K562 (cell line): ENCODE measurements at regions not wholly inside any gene's neighbourhood (a gene's known extent, or its start where the extent isn't known, plus 50 kb on each side); places are given as distances from the start of the nearest gene placed in this dataset.

Experiments
- ATAC-seq: fragments of 200-7000 bp; cut with Tn5 transposase; 3 replicates; pipeline ENCODE4 v1.9.1; 2020; ENCODE audit warnings: moderate library complexity
- BruUV-seq: library from RNA; stranded (reverse); fragments of 400-500 nt; replicated peaks from 2 replicates; lab custom pipeline; 2021; lab: Mats Ljungman, UMichigan
- CTCF ChIA-PET: fragments of 300-600 bp; formaldehyde crosslinking; extraction: SDS; loops from one replicate; lab custom pipeline; 2021; ENCODE audit warnings: low intra/inter-chr PET ratio; lab: Yijun Ruan, JAX
- POLR2A ChIA-PET: fragments of 300-600, 350-650 bp; sonication (Branson Sonifier 250); formaldehyde crosslinking; extraction: SDS; loops from one replicate; lab custom pipeline; 2021; ENCODE audit warnings: antibody characterized with exemption, inconsistent platforms; lab: Yijun Ruan, JAX
- DNase-seq, 4 experiments: peaks; one replicate each; pipeline versions ENCODE4 v3.0.0 to v3.0.0-alpha.2; 2011 to 2018; ENCODE audit warnings: low spot score in 3 of 4, mixed read lengths in 3 of 4; ENCODE audit errors: extremely low read depth in 1 of 4
- FAIRE-seq: peaks from 2 replicates; lab custom pipeline; 2011; peaks lifted over from hg19 to GRCh38; lab: Jason Lieb, UNC
- H2AFZ ChIP-seq: 2 replicates; pipeline ENCODE4 v1.6.0; 2011; ENCODE audit warnings: low read depth, low read length, control low read depth, inconsistent platforms
- H3K27ac ChIP-seq: fragments of 200-600 bp; 3 replicates; pipeline ENCODE4 v1.8.0; 2011; ENCODE audit warnings: low read depth, mild to moderate bottlenecking, control low read depth, inconsistent platforms, low read length, moderate library complexity, mixed read lengths; ENCODE audit errors: extremely low read depth
- H3K27me3 ChIP-seq, 2 experiments: fragments of 300-600 bp in 1 of 2; 2 replicates in 1 of 2; 3 replicates in 1 of 2; pipeline versions ENCODE4 v1.6.0 to v1.8.0; 2011; ENCODE audit warnings: inconsistent platforms in 2 of 2, low read length in 2 of 2, mild to moderate bottlenecking in 1 of 2, mixed read lengths in 1 of 2, moderate library complexity in 1 of 2; ENCODE audit not compliant: control insufficient read depth in 2 of 2, insufficient read depth in 2 of 2
- H3K36me3 ChIP-seq: fragments of 300-600 bp; 3 replicates; pipeline ENCODE4 v1.8.0; 2011; ENCODE audit warnings: mild to moderate bottlenecking, low read length, inconsistent platforms; ENCODE audit not compliant: control insufficient read depth, insufficient read depth
- H3K4me1 ChIP-seq, 2 experiments: fragments of 200-600 bp in 1 of 2; replicated peaks in 1 of 2; 2 replicates in 1 of 2; 3 replicates in 1 of 2; pipeline versions ENCODE4 v1.5.1 to v1.8.0; 2011; ENCODE audit warnings: inconsistent platforms in 2 of 2, low read length in 2 of 2, mild to moderate bottlenecking in 1 of 2, mixed read lengths in 1 of 2, moderate library complexity in 1 of 2; ENCODE audit not compliant: control insufficient read depth in 2 of 2, insufficient read depth in 2 of 2
- H3K4me2 ChIP-seq: 2 replicates; pipeline ENCODE4 v1.6.1; 2011; ENCODE audit warnings: low read length, control low read depth, inconsistent platforms, mixed read lengths; ENCODE audit not compliant: insufficient read depth
- H3K4me3 ChIP-seq: fragments of 200-600 bp; sonication (generic), shearing (Covaris generic); 2 replicates; pipeline ENCODE4 v1.5.1; 2016; ENCODE audit warnings: control low read depth, inconsistent platforms
- H3K79me2 ChIP-seq: fragments of 200-600 bp; 3 replicates; pipeline ENCODE4 v1.8.0; 2011; ENCODE audit warnings: low read length, inconsistent platforms; ENCODE audit not compliant: control insufficient read depth, insufficient read depth
- H3K9ac ChIP-seq, 2 experiments: 2 replicates each; pipeline versions ENCODE4 v1.6.0 to v1.6.1; 2011; ENCODE audit warnings: low read depth in 2 of 2, low read length in 2 of 2, control low read depth in 1 of 2, inconsistent platforms in 1 of 2, mild to moderate bottlenecking in 1 of 2, mixed read lengths in 1 of 2; ENCODE audit not compliant: insufficient read depth in 1 of 2
- H3K9me1 ChIP-seq: one replicate; pipeline ENCODE4 v1.6.0; 2011; ENCODE audit warnings: inconsistent platforms, mild to moderate bottlenecking, low read length, moderate library complexity; ENCODE audit not compliant: control insufficient read depth, insufficient read depth
- H3K9me3 ChIP-seq: replicated peaks from 2 replicates; pipeline ENCODE4 v1.5.1; 2011; ENCODE audit warnings: low read depth, low read length, inconsistent platforms; ENCODE audit not compliant: control insufficient read depth, insufficient read depth
- H4K20me1 ChIP-seq: replicated peaks from 2 replicates; pipeline ENCODE4 v1.6.1; 2011; ENCODE audit warnings: low read length, inconsistent platforms, mixed read lengths; ENCODE audit not compliant: control insufficient read depth, insufficient read depth
- ARID1B ChIP-seq: fragments of 450-650 bp; IDR thresholded peaks from 2 replicates; pipeline ENCODE4 v1.6.1; 2016; ENCODE audit warnings: antibody characterized with exemption, mild to moderate bottlenecking, inconsistent platforms
- ASH1L ChIP-seq: fragments of 450-650 bp; IDR thresholded peaks from 2 replicates; pipeline ENCODE4 v1.6.1; 2018; ENCODE audit warnings: borderline replicate concordance, mild to moderate bottlenecking, low read depth; ENCODE audit not compliant: partially characterized antibody
- HDGF ChIP-seq: fragments of 450-650 bp; IDR thresholded peaks from 2 replicates; pipeline ENCODE4 v1.6.1; 2016
- HNRNPL ChIP-seq: fragments of 200-400 bp; formaldehyde crosslinking; IDR thresholded peaks from 2 replicates; pipeline ENCODE4 v1.6.1; 2017; ENCODE audit warnings: low read depth, mild to moderate bottlenecking, low read length
- KDM2B ChIP-seq: fragments of 250-450 bp; sonication (Bioruptor Pico); IDR thresholded peaks from 2 replicates; pipeline ENCODE4 v1.8.0; 2021; ENCODE audit warnings: mild to moderate bottlenecking, moderate library complexity
- LCOR ChIP-seq: sonication (generic); formaldehyde crosslinking; IDR thresholded peaks from 2 replicates; pipeline ENCODE4 v1.8.0; 2022; ENCODE audit warnings: mild to moderate bottlenecking, missing genetic modification reagents
- MAFK ChIP-seq: IDR thresholded peaks from 2 replicates; pipeline ENCODE4 v1.6.1; 2011; ENCODE audit warnings: low read length, improper control_type of control experiment
- NFXL1 ChIP-seq: fragments of 450-650 bp; formaldehyde crosslinking; IDR thresholded peaks from 2 replicates; pipeline ENCODE4 v1.4.0; 2021; ENCODE audit warnings: mild to moderate bottlenecking
- PHF21A ChIP-seq: fragments of 450-650 bp; IDR thresholded peaks from 2 replicates; pipeline ENCODE4 v1.6.1; 2017; ENCODE audit warnings: low read depth, borderline replicate concordance
- POLR3G ChIP-seq: IDR thresholded peaks from 2 replicates; pipeline ENCODE4 v1.6.1; 2011; ENCODE audit not compliant: insufficient read length, insufficient replicate concordance; ENCODE audit errors: extremely low read depth
- RBM17 ChIP-seq: fragments of 200-400 bp; formaldehyde crosslinking; IDR thresholded peaks from 2 replicates; pipeline ENCODE4 v1.6.1; 2017; ENCODE audit warnings: low read depth, mild to moderate bottlenecking, low read length, borderline replicate concordance
- RBM34 ChIP-seq: fragments of 200-400 bp; formaldehyde crosslinking; IDR thresholded peaks from 2 replicates; pipeline ENCODE4 v1.6.1; 2018; ENCODE audit warnings: low read length, borderline replicate concordance; ENCODE audit not compliant: insufficient read depth
- TFAM ChIP-seq: fragments of 250-450 bp; sonication (Bioruptor Pico); conservative IDR thresholded peaks from 2 replicates; pipeline ENCODE4 v1.5.0; 2021; ENCODE audit warnings: mild to moderate bottlenecking, moderate library complexity
- TRIM24 ChIP-seq, 2 experiments: fragments of 450-650 bp; IDR thresholded peaks; 2 replicates each; pipeline ENCODE4 v1.6.1; 2016
- ZNF561 ChIP-seq: fragments of 450-650 bp; formaldehyde crosslinking; conservative IDR thresholded peaks from 2 replicates; pipeline ENCODE4 v1.4.0; 2020; ENCODE audit warnings: mild to moderate bottlenecking, moderate library complexity
- ZNF764 ChIP-seq: fragments of 250-450 bp; sonication (Bioruptor Pico); IDR thresholded peaks from 2 replicates; pipeline ENCODE4 v1.4.0; 2020; ENCODE audit warnings: low read depth, mild to moderate bottlenecking, moderate library complexity
- in situ Hi-C: fragments of 300-500 bp; cut with MboI; formaldehyde crosslinking; loops from 4 replicates; pipeline ENCODE4 v1.15.0; 2018; ENCODE audit warnings: inconsistent platforms, mixed read lengths
- intact Hi-C: fragments of 100-400 bp; cut with micrococcal nuclease; formaldehyde crosslinking; loops from 2 replicates; pipeline ENCODE4 v1.14.2; 2022
- TF ChIP-seq, protein P1 (sequence below): fragments of 250-450 bp; sonication (Bioruptor Pico); IDR thresholded peaks from 2 replicates; pipeline ENCODE4 v1.5.0; 2020; ENCODE audit warnings: mild to moderate bottlenecking
- TF ChIP-seq, protein P2 (sequence below), 2 experiments: fragments of 450-650 bp in 1 of 2; IDR thresholded peaks; 2 replicates each; pipeline ENCODE4 v1.6.1; 2011 to 2017; ENCODE audit warnings: low read depth in 2 of 2, antibody characterized with exemption in 1 of 2, borderline replicate concordance in 1 of 2, low read length in 1 of 2, mild to moderate bottlenecking in 1 of 2, mixed read lengths in 1 of 2; ENCODE audit not compliant: control insufficient read depth in 1 of 2

DNA sequence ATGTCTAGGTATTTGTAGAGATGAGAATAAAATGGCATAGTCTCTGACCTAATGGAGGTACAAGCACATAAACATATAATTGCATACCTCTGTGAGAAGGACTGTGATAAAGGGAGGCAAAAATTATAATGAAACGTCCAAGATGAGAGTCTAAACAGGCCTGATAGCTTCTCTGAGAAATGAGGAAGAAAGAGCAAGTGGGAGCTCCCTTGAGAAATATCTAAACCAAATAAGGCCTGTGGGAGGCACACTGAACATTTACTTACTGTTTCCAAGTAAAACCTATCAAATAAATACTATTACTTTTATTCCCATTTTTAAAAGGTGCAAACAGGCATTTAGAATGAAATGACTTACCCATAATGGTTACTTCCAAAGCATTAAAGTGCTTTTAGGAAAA, 125.6 kb upstream of the PAPPA start (continued):
- TF ChIP-seq TFAM (CRISPR knock-in tag) (no peak), NFXL1 (no peak), LCOR (CRISPR knock-in tag) (no peak), PHF21A (no peak)
- TF ChIP-seq, protein P1, sequence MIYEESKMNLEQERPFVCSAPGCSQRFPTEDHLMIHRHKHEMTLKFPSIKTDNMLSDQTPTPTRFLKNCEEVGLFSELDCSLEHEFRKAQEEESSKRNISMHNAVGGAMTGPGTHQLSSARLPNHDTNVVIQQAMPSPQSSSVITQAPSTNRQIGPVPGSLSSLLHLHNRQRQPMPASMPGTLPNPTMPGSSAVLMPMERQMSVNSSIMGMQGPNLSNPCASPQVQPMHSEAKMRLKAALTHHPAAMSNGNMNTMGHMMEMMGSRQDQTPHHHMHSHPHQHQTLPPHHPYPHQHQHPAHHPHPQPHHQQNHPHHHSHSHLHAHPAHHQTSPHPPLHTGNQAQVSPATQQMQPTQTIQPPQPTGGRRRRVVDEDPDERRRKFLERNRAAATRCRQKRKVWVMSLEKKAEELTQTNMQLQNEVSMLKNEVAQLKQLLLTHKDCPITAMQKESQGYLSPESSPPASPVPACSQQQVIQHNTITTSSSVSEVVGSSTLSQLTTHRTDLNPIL, result no peak

DNA sequence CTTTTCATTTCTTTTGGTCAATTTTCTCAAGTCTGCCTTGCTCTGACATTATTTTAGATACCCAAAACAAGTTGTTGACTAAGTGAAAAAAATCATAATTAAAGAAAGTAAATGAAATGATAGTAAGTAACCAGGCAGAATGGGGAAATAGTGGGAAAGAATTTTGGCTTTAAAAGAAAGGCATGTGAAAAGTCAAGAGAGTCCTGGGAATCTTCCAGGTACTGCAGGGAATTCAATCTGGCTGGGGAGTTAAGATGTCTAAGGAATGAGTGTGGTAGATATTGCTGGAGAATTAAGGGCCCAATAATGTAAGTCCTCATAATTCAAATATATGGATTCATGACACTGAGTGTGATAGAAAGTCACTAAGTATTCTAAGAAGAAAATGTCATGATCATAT, 123.1 kb upstream of the PAPPA start:
- no TSS peak for BruUV-seq
- H2AFZ ChIP-seq, result no peak overlapping the region

More for the DNA sequence above, 123.1 kb upstream of the PAPPA start:
- in situ Hi-C loops (no loop called here), intact Hi-C loops (no loop called here)
- H3K9me1 ChIP-seq, result no peaks in the 10 kb centered on the region
- FAIRE-seq (no peak), DNase-seq (no peak), ATAC-seq (no peak)
- no peaks in the 10 kb centered on the region for H3K36me3 ChIP-seq
- H3K79me2 ChIP-seq, result no peaks in the 10 kb centered on the region
- TF ChIP-seq HDGF (no peak), TRIM24 (IDR thresholded peaks at IDR 0.05) (no peak), MAFK (no peak), RBM17 (no peak), ASH1L (no peak), HNRNPL (no peak), ZNF561 (CRISPR knock-in tag) (no peak), RBM34 (no peak), ARID1B (no peak), POLR3G (no peak), ZNF764 (CRISPR knock-in tag) (no peak), KDM2B (no peak)
- TF ChIP-seq, protein P2, sequence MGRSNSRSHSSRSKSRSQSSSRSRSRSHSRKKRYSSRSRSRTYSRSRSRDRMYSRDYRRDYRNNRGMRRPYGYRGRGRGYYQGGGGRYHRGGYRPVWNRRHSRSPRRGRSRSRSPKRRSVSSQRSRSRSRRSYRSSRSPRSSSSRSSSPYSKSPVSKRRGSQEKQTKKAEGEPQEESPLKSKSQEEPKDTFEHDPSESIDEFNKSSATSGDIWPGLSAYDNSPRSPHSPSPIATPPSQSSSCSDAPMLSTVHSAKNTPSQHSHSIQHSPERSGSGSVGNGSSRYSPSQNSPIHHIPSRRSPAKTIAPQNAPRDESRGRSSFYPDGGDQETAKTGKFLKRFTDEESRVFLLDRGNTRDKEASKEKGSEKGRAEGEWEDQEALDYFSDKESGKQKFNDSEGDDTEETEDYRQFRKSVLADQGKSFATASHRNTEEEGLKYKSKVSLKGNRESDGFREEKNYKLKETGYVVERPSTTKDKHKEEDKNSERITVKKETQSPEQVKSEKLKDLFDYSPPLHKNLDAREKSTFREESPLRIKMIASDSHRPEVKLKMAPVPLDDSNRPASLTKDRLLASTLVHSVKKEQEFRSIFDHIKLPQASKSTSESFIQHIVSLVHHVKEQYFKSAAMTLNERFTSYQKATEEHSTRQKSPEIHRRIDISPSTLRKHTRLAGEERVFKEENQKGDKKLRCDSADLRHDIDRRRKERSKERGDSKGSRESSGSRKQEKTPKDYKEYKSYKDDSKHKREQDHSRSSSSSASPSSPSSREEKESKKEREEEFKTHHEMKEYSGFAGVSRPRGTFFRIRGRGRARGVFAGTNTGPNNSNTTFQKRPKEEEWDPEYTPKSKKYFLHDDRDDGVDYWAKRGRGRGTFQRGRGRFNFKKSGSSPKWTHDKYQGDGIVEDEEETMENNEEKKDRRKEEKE (IDR thresholded peaks at IDR 0.05; ENCODE audit: borderline replicate concordance in 1 of 2, control insufficient read depth in 1 of 2, low read depth in 2 of 2, low read length in 1 of 2), result no peak
- H3K9ac ChIP-seq, result no peak overlapping the region
- CTCF ChIA-PET, result no interaction called here
- H3K4me2 ChIP-seq, result no peak overlapping the region
- no peaks in the 10 kb centered on the region for H4K20me1 ChIP-seq
- POLR2A ChIA-PET, result interaction anchor here (0.7 kb wide), 1 partner anchor 379 kb away, joined by 3 read pairs; no protein-coding TSS in a partner anchor
- no peaks in the 10 kb centered on the region for H3K4me1 ChIP-seq
- H3K9me3 ChIP-seq, result no peaks in the 10 kb centered on the region; the same call in 1 of the 2 replicates
- H3K27me3 ChIP-seq, result no peaks in the 10 kb centered on the region
- no peak overlapping the region for H3K4me3 ChIP-seq
- H3K27ac ChIP-seq, result no peak overlapping the region
